Ectodermal cell (in vitro differentiated cells): ENCODE measurements at regions not wholly inside any gene's neighbourhood (a gene's known extent, or its start where the extent isn't known, plus 50 kb on each side); places are given as distances from the start of the nearest gene placed in this dataset.

ENCODE experiments used
- H3K27ac ChIP-seq: 2 replicates; pipeline ENCODE4 v1.7.0; 2013; ENCODE audit warnings: mild to moderate bottlenecking, low read depth, low read length; ENCODE audit not compliant: insufficient read depth, poor library complexity, severe bottlenecking
- H3K27me3 ChIP-seq: 2 replicates; pipeline ENCODE4 v1.7.0; 2013; ENCODE audit warnings: mild to moderate bottlenecking, low read length; ENCODE audit not compliant: insufficient read depth, control insufficient read depth, poor library complexity, severe bottlenecking
- H3K36me3 ChIP-seq: one replicate; pipeline ENCODE4 v1.7.0; 2013; ENCODE audit warnings: low read length; ENCODE audit not compliant: control insufficient read depth, insufficient read depth
- H3K4me1 ChIP-seq: one replicate; pipeline ENCODE4 v1.7.0; 2013; ENCODE audit warnings: low read length; ENCODE audit not compliant: control insufficient read depth, insufficient read depth
- H3K4me3 ChIP-seq: 2 replicates; pipeline ENCODE4 v1.7.0; 2013; ENCODE audit warnings: low read depth, low read length, control low read depth; ENCODE audit not compliant: insufficient read depth
- H3K9me3 ChIP-seq: 2 replicates; pipeline ENCODE4 v1.7.0; 2013; ENCODE audit warnings: mild to moderate bottlenecking, low read length, moderate library complexity; ENCODE audit not compliant: control insufficient read depth
- WGBS, 2 experiments: methylation state at CpG; one replicate each; pipeline ENCODE4 v1.1.7; 2013; ENCODE audit warnings: missing lambda C conversion rate in 2 of 2; 5-methylcytosine and 5-hydroxymethylcytosine counted together

DNA sequence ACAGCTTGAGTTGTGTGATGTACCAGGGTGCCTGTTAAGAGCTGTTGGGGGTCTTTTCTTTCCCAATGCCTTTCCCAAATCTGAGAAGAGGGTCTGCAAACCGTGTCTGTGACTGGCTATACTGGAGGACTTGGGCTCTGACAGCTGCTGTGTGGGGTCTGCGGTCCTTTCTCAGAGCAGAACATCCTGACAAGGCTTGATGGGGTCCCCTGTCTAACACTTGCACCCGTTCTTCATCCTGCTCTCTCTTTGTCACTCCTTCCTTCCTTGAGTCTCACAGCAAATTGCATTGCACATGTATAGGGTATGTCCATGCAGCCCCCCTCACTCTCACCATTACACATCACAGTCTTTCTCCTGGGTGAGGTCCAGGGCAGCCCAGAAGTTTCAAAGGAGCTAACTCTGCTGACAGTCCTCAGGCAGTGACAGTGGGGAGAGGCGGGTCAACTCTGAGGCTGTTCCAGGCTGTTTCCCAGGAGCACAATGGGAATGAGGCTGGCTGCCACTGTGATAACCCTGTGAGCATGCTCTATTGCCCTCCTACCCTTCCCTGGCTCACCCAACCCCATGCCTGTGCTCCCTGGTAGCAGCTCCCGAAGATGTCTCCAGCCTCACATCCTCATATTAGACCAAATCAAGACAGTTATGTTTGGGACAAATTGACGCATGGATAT, 163.2 kb upstream of the GGTLC1 start:
- no peaks in the 10 kb centered on the region for H3K4me1 ChIP-seq
- no peak overlapping the region for H3K27ac ChIP-seq
- H3K27me3 ChIP-seq, result no peaks in the 10 kb centered on the region
- no peaks in the 10 kb centered on the region for H3K9me3 ChIP-seq
- H3K36me3 ChIP-seq, result no peaks in the 10 kb centered on the region
- WGBS, 2 experiments, result 88 to 92% methylated on average over 6 of the region's 6 CpGs
- no peak overlapping the region for H3K4me3 ChIP-seq

DNA sequence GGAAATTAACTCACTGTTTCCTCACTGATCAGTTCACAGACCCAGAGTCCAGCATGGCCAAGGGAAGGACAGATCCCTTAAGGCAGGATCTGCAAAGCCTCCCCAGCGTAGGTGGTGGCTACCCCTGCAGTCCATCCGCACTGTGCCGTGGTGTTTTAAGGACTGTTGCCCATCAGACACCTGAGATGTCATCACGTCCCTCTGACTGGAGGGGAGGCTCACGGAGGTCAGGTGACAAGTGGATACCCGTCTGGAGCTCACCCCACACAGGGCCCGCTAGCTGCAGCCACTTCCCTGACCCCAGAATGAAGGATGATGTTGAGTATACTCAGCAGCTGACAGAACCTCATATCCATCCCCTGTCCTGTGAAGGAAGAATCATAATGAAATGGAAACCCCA, 161.8 kb upstream of the GGTLC1 start:
- Histone ChIP-seq H3K4me1 (no peaks in the 10 kb centered on the region), H3K36me3 (no peaks in the 10 kb centered on the region), H3K4me3 (no peak overlapping the region), H3K27ac (no peak overlapping the region), H3K9me3 (no peaks in the 10 kb centered on the region), H3K27me3 (no peaks in the 10 kb centered on the region)
- 96% methylated on average over 7 of the region's 7 CpGs for WGBS, 2 experiments

DNA sequence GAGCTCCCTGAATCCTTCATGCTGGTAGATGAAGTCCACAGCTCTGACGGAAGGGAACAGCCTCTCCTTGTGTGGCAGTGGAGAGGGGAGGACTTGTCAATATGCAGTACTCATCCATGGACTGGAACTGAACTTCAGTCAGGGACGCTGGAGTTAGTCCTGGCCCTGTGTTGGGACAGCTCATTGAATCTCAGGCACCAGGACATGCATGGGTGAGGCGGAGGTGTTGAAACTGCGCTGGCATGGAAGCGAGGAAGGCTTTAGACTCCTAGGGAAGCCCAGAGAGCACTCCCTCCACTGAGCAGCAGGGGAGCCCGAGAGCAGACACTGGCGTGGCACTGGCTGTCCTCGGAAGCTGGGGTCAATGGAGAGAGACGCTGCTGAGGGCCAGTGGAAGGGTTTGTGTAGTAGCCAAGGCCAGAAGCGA, 161.3 kb upstream of the GGTLC1 start:
- Histone ChIP-seq H3K4me1 (no peaks in the 10 kb centered on the region), H3K36me3 (no peaks in the 10 kb centered on the region), H3K27me3 (no peaks in the 10 kb centered on the region), H3K27ac (no peak overlapping the region), H3K9me3 (no peaks in the 10 kb centered on the region), H3K4me3 (no peak overlapping the region)
- 63 to 66% methylated on average over 10 of the region's 10 CpGs for WGBS, 2 experiments

DNA sequence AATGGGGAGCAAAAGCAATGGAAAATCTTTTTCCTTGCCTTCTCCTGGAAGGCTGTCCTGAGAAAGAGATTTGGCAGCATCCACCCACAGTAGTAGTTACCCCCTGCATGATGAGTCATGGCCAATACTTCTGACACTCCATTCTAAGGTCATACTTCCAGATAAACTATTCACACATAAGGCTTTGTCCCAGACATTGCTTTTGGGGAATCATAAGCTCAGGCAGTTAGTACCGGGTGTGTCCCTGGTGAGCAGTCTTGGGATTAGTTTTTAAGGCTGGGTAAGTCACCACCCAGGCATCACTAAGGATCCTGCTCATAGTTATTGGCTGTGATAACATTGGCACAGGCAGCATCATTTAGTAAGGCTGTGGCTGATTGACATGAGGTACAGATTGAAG, 160.6 kb upstream of the GGTLC1 start:
- Histone ChIP-seq H3K9me3 (no peaks in the 10 kb centered on the region), H3K27ac (no peak overlapping the region), H3K4me3 (no peak overlapping the region), H3K4me1 (no peaks in the 10 kb centered on the region), H3K36me3 (no peaks in the 10 kb centered on the region), H3K27me3 (no peaks in the 10 kb centered on the region)
- WGBS, 2 experiments, result 89 to 95% methylated on average over 1 of the region's 1 CpG

DNA sequence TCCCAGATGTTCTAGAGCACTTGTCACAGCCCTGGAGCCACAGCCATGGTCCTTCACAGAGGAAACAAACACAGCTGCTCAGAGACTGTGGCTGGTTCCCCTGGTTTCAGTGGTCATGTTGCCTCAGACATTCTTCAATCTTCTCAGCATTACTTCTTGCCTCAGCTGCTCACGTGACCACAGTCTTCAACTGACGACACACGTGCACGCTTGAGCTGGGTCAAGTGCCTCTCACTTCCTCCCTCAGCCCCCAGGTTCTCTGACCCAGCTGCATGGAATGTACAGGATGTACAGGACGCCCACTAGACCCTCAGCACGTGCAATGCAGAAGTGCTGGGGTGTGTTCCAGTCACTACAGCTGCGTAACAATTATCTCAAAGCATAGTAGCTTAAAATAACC, 159.8 kb upstream of the GGTLC1 start:
- Histone ChIP-seq H3K27ac (no peak overlapping the region), H3K27me3 (no peaks in the 10 kb centered on the region), H3K36me3 (no peaks in the 10 kb centered on the region), H3K9me3 (no peaks in the 10 kb centered on the region), H3K4me1 (no peaks in the 10 kb centered on the region), H3K4me3 (no peak overlapping the region)
- WGBS, 2 experiments, result 90 to 95% methylated on average over 7 of the region's 7 CpGs

DNA sequence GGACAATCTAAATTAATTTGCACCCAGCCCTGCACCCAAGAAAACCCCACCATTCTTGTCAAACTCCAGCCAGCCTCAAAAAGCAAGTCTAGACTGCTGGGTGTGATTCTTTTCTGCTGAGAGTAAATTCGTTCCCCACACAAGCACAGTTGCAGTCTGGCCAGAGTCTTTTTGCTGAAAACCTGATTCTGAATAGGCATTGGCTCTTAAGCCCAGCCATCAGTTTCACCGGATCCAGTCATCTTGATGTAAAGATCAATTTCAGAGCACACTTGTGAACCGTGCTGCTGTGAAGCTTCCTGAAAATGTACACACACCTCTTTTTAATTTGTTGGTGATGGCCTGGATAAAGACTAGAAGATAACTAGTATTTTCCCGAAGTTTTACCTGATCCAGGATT, 159.4 kb upstream of the GGTLC1 start:
- no peaks in the 10 kb centered on the region for H3K27me3 ChIP-seq
- H3K4me1 ChIP-seq, result no peaks in the 10 kb centered on the region
- WGBS, 2 experiments, result 91% methylated on average over 4 of the region's 4 CpGs
- H3K9me3 ChIP-seq, result no peaks in the 10 kb centered on the region
- no peaks in the 10 kb centered on the region for H3K36me3 ChIP-seq
- H3K4me3 ChIP-seq, result no peak overlapping the region
- H3K27ac ChIP-seq, result no peak overlapping the region

DNA sequence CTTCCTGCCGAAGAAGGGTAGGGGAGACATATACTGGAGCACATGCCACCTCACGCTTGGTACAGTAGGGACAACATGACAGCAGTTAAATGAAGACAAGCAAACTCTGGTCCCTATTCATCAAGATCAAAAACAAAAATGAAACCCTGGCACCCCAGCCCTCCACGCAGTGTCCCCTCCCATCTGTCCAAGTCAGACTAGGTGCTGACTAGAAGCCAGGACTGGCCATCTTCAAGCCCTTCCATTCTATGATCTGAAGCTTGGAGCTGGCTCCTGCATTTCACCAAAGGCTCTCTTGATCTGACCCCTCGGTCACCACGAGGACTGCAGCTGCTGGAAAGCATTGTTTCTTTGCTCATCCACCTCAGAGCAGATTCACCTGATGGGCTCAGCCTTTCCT, 158.9 kb upstream of the GGTLC1 start:
- Histone ChIP-seq H3K27me3 (no peaks in the 10 kb centered on the region), H3K27ac (no peak overlapping the region), H3K9me3 (no peaks in the 10 kb centered on the region), H3K36me3 (no peaks in the 10 kb centered on the region), H3K4me1 (no peaks in the 10 kb centered on the region), H3K4me3 (no peak overlapping the region)
- 88 to 92% methylated on average over 5 of the region's 5 CpGs for WGBS, 2 experiments

DNA sequence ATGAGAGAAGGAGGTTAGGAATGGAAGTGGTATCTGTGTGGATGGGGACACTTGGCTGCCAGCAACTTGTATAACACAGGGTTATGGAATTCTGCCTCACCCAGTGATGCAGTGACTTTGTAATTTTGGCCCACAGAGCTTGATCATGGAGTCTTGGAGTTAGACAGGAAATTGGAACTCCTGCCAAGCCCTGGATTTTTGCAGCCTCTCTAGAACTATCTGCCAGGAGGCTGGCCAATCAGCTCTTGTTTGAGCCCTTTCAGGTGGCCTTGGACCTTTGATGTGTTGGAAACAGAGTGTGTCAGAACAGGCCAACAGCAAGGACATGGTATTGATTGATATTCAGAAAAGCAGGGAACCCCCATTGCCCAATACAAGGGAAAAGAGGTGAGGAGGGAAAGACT, 157.7 kb upstream of the GGTLC1 start:
- Histone ChIP-seq H3K4me1 (no peaks in the 10 kb centered on the region), H3K27me3 (no peaks in the 10 kb centered on the region), H3K4me3 (no peak overlapping the region), H3K9me3 (no peaks in the 10 kb centered on the region), H3K27ac (no peak overlapping the region), H3K36me3 (no peaks in the 10 kb centered on the region)

DNA sequence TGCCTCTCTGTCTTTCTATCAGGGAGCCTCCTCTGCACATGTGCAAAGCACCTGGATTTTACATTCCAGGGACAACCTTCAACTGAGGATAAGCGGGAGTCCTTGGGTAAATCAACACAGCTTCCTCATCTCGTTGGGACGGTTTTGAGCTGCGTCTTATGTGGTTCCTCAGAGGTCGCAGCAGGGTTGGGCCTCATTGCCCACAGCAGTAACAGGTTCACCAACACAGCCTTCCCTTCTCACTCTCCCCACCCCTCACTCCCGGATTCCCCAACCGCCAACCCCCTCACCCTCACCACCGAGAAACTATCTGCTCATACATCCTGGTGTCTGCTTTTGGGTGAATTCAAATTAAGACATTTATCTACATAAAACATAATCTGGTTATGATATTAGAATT, 155.8 kb upstream of the GGTLC1 start:
- Histone ChIP-seq H3K27ac (no peak overlapping the region), H3K4me1 (no peaks in the 10 kb centered on the region), H3K4me3 (no peak overlapping the region), H3K9me3 (no peaks in the 10 kb centered on the region), H3K27me3 (no peaks in the 10 kb centered on the region), H3K36me3 (no peaks in the 10 kb centered on the region)
- WGBS, 2 experiments, result 83 to 85% methylated on average over 7 to 8 of the region's 8 CpGs

DNA sequence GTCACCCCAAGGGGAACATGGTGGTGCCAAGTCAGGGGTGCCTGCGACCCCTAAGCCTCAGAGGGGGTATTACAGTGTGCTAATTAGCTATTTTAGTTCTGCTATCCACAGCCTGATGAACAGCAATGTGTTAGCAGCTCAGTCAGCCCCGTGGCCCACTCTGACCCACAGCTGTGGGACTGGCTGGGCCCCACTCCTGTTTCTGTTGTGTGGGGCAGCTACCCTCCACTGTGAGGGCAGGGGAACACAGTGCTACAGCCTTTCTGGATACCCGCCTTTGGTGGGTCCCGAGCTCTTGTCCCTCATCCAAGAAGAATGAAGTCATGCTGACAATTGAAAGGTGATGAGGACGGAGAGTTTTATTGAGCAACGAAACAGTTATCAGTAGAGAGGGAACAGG, 152.5 kb upstream of the GGTLC1 start:
- H3K4me1 ChIP-seq, result no peaks in the 10 kb centered on the region
- WGBS, 2 experiments, result 89 to 92% methylated on average over 6 of the region's 6 CpGs
- no peak overlapping the region for H3K27ac ChIP-seq
- no peaks in the 10 kb centered on the region for H3K27me3 ChIP-seq
- H3K9me3 ChIP-seq, result no peaks in the 10 kb centered on the region
- H3K36me3 ChIP-seq, result no peaks in the 10 kb centered on the region
- no peak overlapping the region for H3K4me3 ChIP-seq

DNA sequence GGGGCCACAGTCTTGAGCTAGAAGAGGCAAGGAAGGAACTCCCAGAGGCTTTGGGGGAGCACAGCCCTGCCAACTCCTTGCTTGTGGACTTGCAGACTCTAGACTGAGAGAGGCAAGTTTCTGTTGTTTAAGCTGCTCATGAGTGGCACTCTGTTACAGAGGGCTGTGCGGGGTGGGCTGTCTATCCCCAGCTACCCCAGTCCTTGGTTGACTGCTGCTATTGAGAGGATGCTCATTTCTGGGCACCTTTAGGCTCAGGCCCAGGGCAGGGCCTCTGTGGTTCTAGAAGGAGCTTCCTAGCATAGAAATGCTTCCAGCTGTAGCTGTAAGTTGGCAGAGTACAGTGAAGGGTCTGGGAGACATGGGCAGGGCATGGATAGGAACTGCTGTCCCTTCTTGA, 151.3 kb upstream of the GGTLC1 start:
- Histone ChIP-seq H3K27ac (no peak overlapping the region), H3K9me3 (no peaks in the 10 kb centered on the region), H3K4me1 (no peaks in the 10 kb centered on the region), H3K4me3 (no peak overlapping the region), H3K27me3 (no peaks in the 10 kb centered on the region), H3K36me3 (no peaks in the 10 kb centered on the region)
- 92 to 94% methylated on average over 1 of the region's 1 CpG for WGBS, 2 experiments
